GM12878 (cell line): ENCODE measurements at regions not wholly inside any gene's neighbourhood (a gene's known extent, or its start where the extent isn't known, plus 50 kb on each side); places are given as distances from the start of the nearest gene placed in this dataset.

Experiments used
- ATAC-seq: fragments of 200-7000 bp; cut with Tn5 transposase; 3 replicates; pipeline ENCODE4 v1.9.1; 2020; ENCODE audit warnings: mild to moderate bottlenecking, moderate library complexity
- BruUV-seq: library from RNA; stranded (reverse); fragments of 400-500 nt; replicated peaks from 2 replicates; lab custom pipeline; 2021; lab: Mats Ljungman, UMichigan
- CTCF ChIA-PET: fragments of 300-600 bp; sonication (Branson Sonifier 250); formaldehyde crosslinking; extraction: SDS; loops from one replicate; lab custom pipeline; 2021; ENCODE audit warnings: inconsistent platforms; lab: Yijun Ruan, JAX
- POLR2A ChIA-PET: fragments of 350-600 bp; formaldehyde crosslinking; extraction: SDS; loops from one replicate; lab custom pipeline; 2021; ENCODE audit warnings: inconsistent platforms; lab: Charles Lee
- RAD21 ChIA-PET: fragments of 300-600 bp; sonication (Branson Sonifier 250); formaldehyde crosslinking; loops from one replicate; lab custom pipeline; 2023; ENCODE audit warnings: antibody characterized with exemption; ENCODE audit not compliant: unreplicated experiment; lab: Charles Lee
- SMC1A ChIA-PET: fragments of 300-600 bp; sonication (Branson Sonifier 250); formaldehyde crosslinking; loops from one replicate; lab custom pipeline; 2023; ENCODE audit not compliant: unreplicated experiment, uncharacterized antibody; lab: Charles Lee
- DNase-seq: peaks from one replicate; pipeline ENCODE4 v3.0.0-alpha.2; 2011; ENCODE audit warnings: low read depth, low spot score
- FAIRE-seq: peaks from 3 replicates; lab custom pipeline; 2011; peaks lifted over from hg19 to GRCh38; lab: Jason Lieb, UNC
- H2AFZ ChIP-seq: 2 replicates; pipeline ENCODE4 v1.6.0; 2011; ENCODE audit warnings: low read depth, low read length, control low read depth; ENCODE audit not compliant: control insufficient read depth
- H3K27ac ChIP-seq: 2 replicates; pipeline ENCODE4 v1.5.1; 2011; ENCODE audit warnings: control low read depth; ENCODE audit not compliant: control insufficient read depth, insufficient read depth
- H3K27me3 ChIP-seq, 2 experiments: replicated peaks in 1 of 2; 2 replicates each; pipeline versions ENCODE4 v1.6.0 to v1.6.1; 2011; ENCODE audit warnings: low read length in 1 of 2; ENCODE audit not compliant: control insufficient read depth in 2 of 2, insufficient read depth in 2 of 2
- H3K36me3 ChIP-seq, 2 experiments: 2 replicates each; pipeline ENCODE4 v1.5.1; 2011; ENCODE audit warnings: low read length in 1 of 2; ENCODE audit not compliant: control insufficient read depth in 2 of 2, insufficient read depth in 2 of 2
- H3K4me1 ChIP-seq: 2 replicates; pipeline ENCODE4 v1.6.1; 2011; ENCODE audit warnings: mild to moderate bottlenecking, low read length, moderate library complexity, mixed read lengths; ENCODE audit not compliant: control insufficient read depth, insufficient read depth
- H3K4me2 ChIP-seq: 2 replicates; pipeline ENCODE4 v1.6.0; 2011; ENCODE audit warnings: control low read depth; ENCODE audit not compliant: control insufficient read depth, insufficient read depth
- H3K4me3 ChIP-seq: fragments of 200-600 bp; sonication (generic); 2 replicates; pipeline ENCODE4 v1.5.1; 2016
- H3K79me2 ChIP-seq: 2 replicates; pipeline ENCODE4 v1.6.0; 2011; ENCODE audit warnings: low read length; ENCODE audit not compliant: control insufficient read depth, insufficient read depth
- H3K9ac ChIP-seq: 2 replicates; pipeline ENCODE4 v1.8.0; 2011; ENCODE audit warnings: low read length, control low read depth, mixed read lengths; ENCODE audit not compliant: control insufficient read depth, insufficient read depth
- H3K9me3 ChIP-seq: replicated peaks from 3 replicates; pipeline ENCODE4 v1.5.1; 2011; ENCODE audit warnings: mild to moderate bottlenecking, low read length; ENCODE audit not compliant: control insufficient read depth, insufficient read depth
- H4K20me1 ChIP-seq: 2 replicates; pipeline ENCODE4 v1.6.0; 2011; ENCODE audit not compliant: control insufficient read depth, insufficient read depth
- BCL11A ChIP-seq: IDR thresholded peaks from 2 replicates; pipeline ENCODE4 v1.6.1; 2011; ENCODE audit warnings: low read depth, low read length
- BRCA1 ChIP-seq: IDR thresholded peaks from 2 replicates; pipeline ENCODE4 v1.6.1; 2011; ENCODE audit warnings: low read depth, low read length, improper control_type of control experiment
- CBX5 ChIP-seq: sonication (generic); IDR thresholded peaks from 2 replicates; pipeline ENCODE4 v1.6.1; 2016; ENCODE audit warnings: low read depth, moderate library complexity, mild to moderate bottlenecking, inconsistent platforms
- CHD1 ChIP-seq: IDR thresholded peaks from 2 replicates; pipeline ENCODE4 v1.6.1; 2012; ENCODE audit warnings: low read depth, low read length, improper control_type of control experiment
- EED ChIP-seq: sonication (generic); IDR thresholded peaks from 2 replicates; pipeline ENCODE4 v1.6.1; 2016; ENCODE audit warnings: antibody characterized with exemption, low read depth
- IRF4 ChIP-seq: IDR thresholded peaks from 2 replicates; pipeline ENCODE4 v1.6.1; 2011; ENCODE audit warnings: low read depth, low read length
- RAD51 ChIP-seq: fragments of 450-650 bp; IDR thresholded peaks from 2 replicates; pipeline ENCODE4 v1.6.1; 2016; ENCODE audit warnings: moderate library complexity, mild to moderate bottlenecking, inconsistent platforms
- RBBP5 ChIP-seq: fragments of 200-600 bp; sonication (generic); conservative IDR thresholded peaks from 2 replicates; pipeline ENCODE4 v1.6.1; 2016
- SPI1 ChIP-seq: IDR thresholded peaks from 2 replicates; pipeline ENCODE4 v1.6.1; 2011; ENCODE audit warnings: low read depth, mild to moderate bottlenecking, low read length, moderate library complexity, borderline replicate concordance; ENCODE audit not compliant: insufficient read depth
- YY1 ChIP-seq: IDR thresholded peaks from 2 replicates; pipeline ENCODE4 v1.6.1; 2011; ENCODE audit warnings: low read depth, mild to moderate bottlenecking, low read length
- ZNF217 ChIP-seq: fragments of 450-650 bp; IDR thresholded peaks from 2 replicates; pipeline ENCODE4 v1.6.1; 2017; ENCODE audit warnings: antibody characterized with exemption, mild to moderate bottlenecking
- ZNF384 ChIP-seq: IDR thresholded peaks from 2 replicates; pipeline ENCODE4 v1.6.1; 2012; ENCODE audit warnings: low read depth, mild to moderate bottlenecking, low read length, improper control_type of control experiment, borderline replicate concordance
- ZSCAN29 ChIP-seq: fragments of 450-650 bp; IDR thresholded peaks from 2 replicates; pipeline ENCODE4 v1.6.1; 2017; ENCODE audit warnings: mild to moderate bottlenecking, moderate library complexity
- WGBS: methylation state at CpG from one replicate; pipeline ENCODE4 v1.1.6; 2016; ENCODE audit warnings: low lambda C conversion rate; ENCODE audit not compliant: insufficient replicate concordance, insufficient coverage; ENCODE audit errors: missing lambda C conversion rate; 5-methylcytosine and 5-hydroxymethylcytosine counted together
- in situ Hi-C: fragments of 300-500 bp; cut with MboI; formaldehyde crosslinking; loops from 9 replicates; pipeline ENCODE4 v1.14.3; 2018; ENCODE audit warnings: mixed read lengths
- intact Hi-C: fragments of 100-400 bp; cut with micrococcal nuclease; formaldehyde crosslinking; loops from one replicate; pipeline ENCODE4 v1.14.2; 2022; ENCODE audit not compliant: unreplicated experiment
- TF ChIP-seq, protein P1 (sequence below): IDR thresholded peaks from 2 replicates; pipeline ENCODE4 v1.6.1; 2011; ENCODE audit warnings: low read depth, low read length, improper control_type of control experiment, borderline replicate concordance
- TF ChIP-seq, protein P2 (sequence below): IDR thresholded peaks from 2 replicates; pipeline ENCODE4 v1.6.1; 2012; ENCODE audit warnings: mild to moderate bottlenecking, low read depth, low read length
- TF ChIP-seq, protein P3 (sequence below): IDR thresholded peaks from 2 replicates; pipeline ENCODE4 v1.6.1; 2011; ENCODE audit warnings: mild to moderate bottlenecking, low read depth, low read length, moderate library complexity; ENCODE audit not compliant: insufficient replicate concordance
- TF ChIP-seq, protein P4 (sequence below): fragments of 450-650 bp; IDR thresholded peaks from 2 replicates; pipeline ENCODE4 v1.6.1; 2018; ENCODE audit warnings: mild to moderate bottlenecking, low read depth, moderate library complexity; ENCODE audit not compliant: partially characterized antibody

DNA sequence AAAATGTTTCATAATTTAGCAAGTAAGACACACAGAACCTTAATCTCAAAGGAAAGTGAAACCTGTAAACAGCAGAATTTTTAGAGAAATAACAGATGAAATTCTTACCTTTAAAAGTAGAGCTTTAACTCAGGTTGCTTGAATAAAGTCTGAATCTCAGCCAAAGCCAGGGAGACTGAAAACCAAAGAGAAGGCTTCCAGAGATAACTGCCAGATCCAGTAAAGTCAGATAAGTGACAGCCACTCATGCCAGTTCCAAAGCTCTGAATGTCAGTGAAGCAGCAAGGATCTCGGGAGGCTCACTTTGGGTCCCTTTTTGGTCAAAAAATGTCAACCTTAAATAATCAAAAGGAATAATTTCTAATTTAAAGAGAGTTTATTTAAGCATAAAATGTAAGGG is 199.9 kb upstream of the CHRM3 start (continued):
- TF ChIP-seq, protein P1, sequence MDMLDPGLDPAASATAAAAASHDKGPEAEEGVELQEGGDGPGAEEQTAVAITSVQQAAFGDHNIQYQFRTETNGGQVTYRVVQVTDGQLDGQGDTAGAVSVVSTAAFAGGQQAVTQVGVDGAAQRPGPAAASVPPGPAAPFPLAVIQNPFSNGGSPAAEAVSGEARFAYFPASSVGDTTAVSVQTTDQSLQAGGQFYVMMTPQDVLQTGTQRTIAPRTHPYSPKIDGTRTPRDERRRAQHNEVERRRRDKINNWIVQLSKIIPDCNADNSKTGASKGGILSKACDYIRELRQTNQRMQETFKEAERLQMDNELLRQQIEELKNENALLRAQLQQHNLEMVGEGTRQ: no peak

DNA sequence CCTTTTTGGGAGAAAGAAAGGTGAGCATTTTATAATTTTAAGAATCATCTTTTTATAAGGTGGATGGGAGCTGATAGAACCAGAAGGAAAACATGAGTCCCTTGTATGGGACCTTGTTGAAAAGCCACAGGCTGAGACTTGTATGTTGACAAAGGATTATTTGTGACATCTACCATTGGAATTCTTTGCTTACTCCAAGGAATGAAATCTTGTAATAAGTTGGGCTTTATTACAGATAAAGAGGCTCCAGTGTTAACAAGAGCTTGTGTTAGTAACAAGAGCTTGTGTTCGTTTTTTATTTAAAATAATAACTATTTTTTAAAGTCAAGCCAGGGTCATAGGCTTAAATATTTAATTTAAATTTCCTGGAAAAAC is 201.1 kb upstream of the CHRM3 start:
- Histone ChIP-seq H3K9me3 (no peaks in the 10 kb centered on the region), H3K27ac (no peak overlapping the region), H3K4me2 (no peak overlapping the region), H3K27me3 (no peaks in the 10 kb centered on the region), H3K4me1 (no peaks in the 10 kb centered on the region), H3K79me2 (no peaks in the 10 kb centered on the region), H3K4me3 (no peak overlapping the region), H4K20me1 (no peaks in the 10 kb centered on the region), H3K9ac (no peak overlapping the region), H2AFZ (no peak overlapping the region), H3K36me3 (no peaks in the 10 kb centered on the region)
- no peak for DNase-seq
- no peak for ATAC-seq
- ChIA-PET CTCF (no interaction called here), POLR2A (no interaction called here), SMC1A (no interaction called here), RAD21 (no interaction called here)
- no peak for FAIRE-seq
- BruUV-seq: no TSS peak
- intact Hi-C loops: no loop called here
- 0% methylated on average over 1 of the region's 1 CpG for WGBS
- in situ Hi-C loops: no loop called here
- TF ChIP-seq, protein P2, sequence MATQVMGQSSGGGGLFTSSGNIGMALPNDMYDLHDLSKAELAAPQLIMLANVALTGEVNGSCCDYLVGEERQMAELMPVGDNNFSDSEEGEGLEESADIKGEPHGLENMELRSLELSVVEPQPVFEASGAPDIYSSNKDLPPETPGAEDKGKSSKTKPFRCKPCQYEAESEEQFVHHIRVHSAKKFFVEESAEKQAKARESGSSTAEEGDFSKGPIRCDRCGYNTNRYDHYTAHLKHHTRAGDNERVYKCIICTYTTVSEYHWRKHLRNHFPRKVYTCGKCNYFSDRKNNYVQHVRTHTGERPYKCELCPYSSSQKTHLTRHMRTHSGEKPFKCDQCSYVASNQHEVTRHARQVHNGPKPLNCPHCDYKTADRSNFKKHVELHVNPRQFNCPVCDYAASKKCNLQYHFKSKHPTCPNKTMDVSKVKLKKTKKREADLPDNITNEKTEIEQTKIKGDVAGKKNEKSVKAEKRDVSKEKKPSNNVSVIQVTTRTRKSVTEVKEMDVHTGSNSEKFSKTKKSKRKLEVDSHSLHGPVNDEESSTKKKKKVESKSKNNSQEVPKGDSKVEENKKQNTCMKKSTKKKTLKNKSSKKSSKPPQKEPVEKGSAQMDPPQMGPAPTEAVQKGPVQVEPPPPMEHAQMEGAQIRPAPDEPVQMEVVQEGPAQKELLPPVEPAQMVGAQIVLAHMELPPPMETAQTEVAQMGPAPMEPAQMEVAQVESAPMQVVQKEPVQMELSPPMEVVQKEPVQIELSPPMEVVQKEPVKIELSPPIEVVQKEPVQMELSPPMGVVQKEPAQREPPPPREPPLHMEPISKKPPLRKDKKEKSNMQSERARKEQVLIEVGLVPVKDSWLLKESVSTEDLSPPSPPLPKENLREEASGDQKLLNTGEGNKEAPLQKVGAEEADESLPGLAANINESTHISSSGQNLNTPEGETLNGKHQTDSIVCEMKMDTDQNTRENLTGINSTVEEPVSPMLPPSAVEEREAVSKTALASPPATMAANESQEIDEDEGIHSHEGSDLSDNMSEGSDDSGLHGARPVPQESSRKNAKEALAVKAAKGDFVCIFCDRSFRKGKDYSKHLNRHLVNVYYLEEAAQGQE: no peak
- TF ChIP-seq ZNF384 (no peak), CHD1 (no peak), ZNF217 (no peak), CBX5 (no peak), BRCA1 (no peak), YY1 (no peak), RBBP5 (no peak), BCL11A (no peak), EED (no peak), SPI1 (no peak), RAD51 (no peak), IRF4 (no peak), ZSCAN29 (no peak)
- TF ChIP-seq, protein P3, sequence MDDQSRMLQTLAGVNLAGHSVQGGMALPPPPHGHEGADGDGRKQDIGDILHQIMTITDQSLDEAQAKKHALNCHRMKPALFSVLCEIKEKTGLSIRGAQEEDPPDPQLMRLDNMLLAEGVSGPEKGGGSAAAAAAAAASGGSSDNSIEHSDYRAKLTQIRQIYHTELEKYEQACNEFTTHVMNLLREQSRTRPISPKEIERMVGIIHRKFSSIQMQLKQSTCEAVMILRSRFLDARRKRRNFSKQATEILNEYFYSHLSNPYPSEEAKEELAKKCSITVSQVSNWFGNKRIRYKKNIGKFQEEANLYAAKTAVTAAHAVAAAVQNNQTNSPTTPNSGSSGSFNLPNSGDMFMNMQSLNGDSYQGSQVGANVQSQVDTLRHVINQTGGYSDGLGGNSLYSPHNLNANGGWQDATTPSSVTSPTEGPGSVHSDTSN: no peak
- TF ChIP-seq, protein P4, sequence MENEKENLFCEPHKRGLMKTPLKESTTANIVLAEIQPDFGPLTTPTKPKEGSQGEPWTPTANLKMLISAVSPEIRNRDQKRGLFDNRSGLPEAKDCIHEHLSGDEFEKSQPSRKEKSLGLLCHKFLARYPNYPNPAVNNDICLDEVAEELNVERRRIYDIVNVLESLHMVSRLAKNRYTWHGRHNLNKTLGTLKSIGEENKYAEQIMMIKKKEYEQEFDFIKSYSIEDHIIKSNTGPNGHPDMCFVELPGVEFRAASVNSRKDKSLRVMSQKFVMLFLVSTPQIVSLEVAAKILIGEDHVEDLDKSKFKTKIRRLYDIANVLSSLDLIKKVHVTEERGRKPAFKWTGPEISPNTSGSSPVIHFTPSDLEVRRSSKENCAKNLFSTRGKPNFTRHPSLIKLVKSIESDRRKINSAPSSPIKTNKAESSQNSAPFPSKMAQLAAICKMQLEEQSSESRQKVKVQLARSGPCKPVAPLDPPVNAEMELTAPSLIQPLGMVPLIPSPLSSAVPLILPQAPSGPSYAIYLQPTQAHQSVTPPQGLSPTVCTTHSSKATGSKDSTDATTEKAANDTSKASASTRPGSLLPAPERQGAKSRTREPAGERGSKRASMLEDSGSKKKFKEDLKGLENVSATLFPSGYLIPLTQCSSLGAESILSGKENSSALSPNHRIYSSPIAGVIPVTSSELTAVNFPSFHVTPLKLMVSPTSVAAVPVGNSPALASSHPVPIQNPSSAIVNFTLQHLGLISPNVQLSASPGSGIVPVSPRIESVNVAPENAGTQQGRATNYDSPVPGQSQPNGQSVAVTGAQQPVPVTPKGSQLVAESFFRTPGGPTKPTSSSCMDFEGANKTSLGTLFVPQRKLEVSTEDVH: no peak
